GM23338 (cell line): ENCODE measurements at regions not wholly inside any gene's neighbourhood (a gene's known extent, or its start where the extent isn't known, plus 50 kb on each side); places are given as distances from the start of the nearest gene placed in this dataset.

Experiments
- ATAC-seq: fragments of 200-7000 bp; cut with Tn5 transposase; 3 replicates; pipeline ENCODE4 v1.9.1; 2020
- DNase-seq: peaks from one replicate; pipeline ENCODE4 v3.0.0-alpha.2; 2015; ENCODE audit warnings: low spot score
- H2AFZ ChIP-seq: fragments of 200-600 bp; sonication (generic); 2 replicates; pipeline ENCODE4 v1.8.0; 2016; ENCODE audit warnings: antibody characterized with exemption, mild to moderate bottlenecking, moderate library complexity
- H3F3A ChIP-seq: fragments of 200-600 bp; sonication (generic); replicated peaks from 2 replicates; pipeline ENCODE4 v1.8.0; 2017; ENCODE audit warnings: antibody characterized with exemption, mixed run types, low read depth
- H3K27ac ChIP-seq: fragments of 200-600 bp; sonication (generic); 2 replicates; pipeline ENCODE4 v1.6.1; 2016; ENCODE audit warnings: low read depth
- H3K27me3 ChIP-seq: fragments of 200-600 bp; sonication (generic); 2 replicates; pipeline ENCODE4 v1.8.0; 2016; ENCODE audit warnings: mild to moderate bottlenecking, mixed run types, moderate library complexity; ENCODE audit not compliant: insufficient read depth
- H3K36me3 ChIP-seq: fragments of 200-600 bp; sonication (generic); 2 replicates; pipeline ENCODE4 v1.8.0; 2016; ENCODE audit warnings: mild to moderate bottlenecking; ENCODE audit not compliant: insufficient read depth
- H3K4me1 ChIP-seq: fragments of 200-600 bp; sonication (generic); 2 replicates; pipeline ENCODE4 v1.8.0; 2016; ENCODE audit warnings: mild to moderate bottlenecking, moderate library complexity; ENCODE audit not compliant: insufficient read depth
- H3K4me2 ChIP-seq: fragments of 200-600 bp; sonication (generic); 2 replicates; pipeline ENCODE4 v1.7.1; 2017; ENCODE audit warnings: mixed run types
- H3K4me3 ChIP-seq: fragments of 200-600 bp; sonication (generic); 2 replicates; pipeline ENCODE4 v1.6.1; 2016; ENCODE audit warnings: mixed run types
- H3K79me2 ChIP-seq: fragments of 200-600 bp; sonication (generic); replicated peaks from 2 replicates; pipeline ENCODE4 v1.8.0; 2017; ENCODE audit warnings: mild to moderate bottlenecking; ENCODE audit not compliant: insufficient read depth
- H3K9me2 ChIP-seq: fragments of 200-600 bp; sonication (generic); 2 replicates; pipeline ENCODE4 v1.8.0; 2017; ENCODE audit not compliant: insufficient read depth
- H4K20me1 ChIP-seq: fragments of 200-600 bp; sonication (generic); replicated peaks from 2 replicates; pipeline ENCODE4 v1.8.0; 2017; ENCODE audit warnings: mild to moderate bottlenecking; ENCODE audit not compliant: insufficient read depth
- H3K27ac Mint-ChIP-seq: 2 replicates; pipeline ENCODE4 v1.8.0; 2020; ENCODE audit warnings: inconsistent platforms, mild to moderate bottlenecking, moderate library complexity, mixed read lengths
- H3K27me3 Mint-ChIP-seq: 3 replicates; pipeline ENCODE4 v1.8.0; 2022; ENCODE audit warnings: low read depth, mild to moderate bottlenecking, moderate library complexity, mixed read lengths, inconsistent platforms; ENCODE audit not compliant: insufficient read depth, poor library complexity
- H3K36me3 Mint-ChIP-seq: 3 replicates; pipeline ENCODE4 v1.8.0; 2021; ENCODE audit warnings: low read depth, mild to moderate bottlenecking, inconsistent platforms, moderate library complexity, mixed read lengths
- H3K4me1 Mint-ChIP-seq: 3 replicates; pipeline ENCODE4 v1.8.0; 2020; ENCODE audit warnings: mild to moderate bottlenecking, inconsistent platforms, mixed read lengths
- H3K4me3 Mint-ChIP-seq: 3 replicates; pipeline ENCODE4 v1.8.0; 2021; ENCODE audit warnings: moderate library complexity, mild to moderate bottlenecking, inconsistent platforms, mixed read lengths
- H3K9me3 Mint-ChIP-seq: 3 replicates; pipeline ENCODE4 v1.8.0; 2020; ENCODE audit warnings: moderate library complexity, mild to moderate bottlenecking, inconsistent platforms, mixed read lengths
- CREB1 ChIP-seq: fragments of 250-450 bp; sonication (Bioruptor Pico); IDR thresholded peaks from 2 replicates; pipeline ENCODE4 v1.5.0; 2020; ENCODE audit warnings: low read depth, mild to moderate bottlenecking, moderate library complexity
- CTCF ChIP-seq, 2 experiments: fragments of 200-600 bp in 1 of 2; sonication (generic) in 1 of 2; conservative IDR thresholded peaks; 2 replicates each; pipeline versions ENCODE4 v1.5.1 to v1.6.1; 2016 to 2017; ENCODE audit warnings: antibody characterized with exemption in 2 of 2, low read depth in 2 of 2, mild to moderate bottlenecking in 2 of 2, moderate library complexity in 1 of 2
- EZH2 ChIP-seq: fragments of 200-600 bp; sonication (generic); IDR thresholded peaks from one replicate; pipeline ENCODE4 v1.8.0; 2017; ENCODE audit warnings: antibody characterized with exemption, mild to moderate bottlenecking, low read depth; ENCODE audit not compliant: unreplicated experiment
- EZH2phosphoT487 ChIP-seq: fragments of 200-600 bp; sonication (generic); IDR thresholded peaks from one replicate; pipeline ENCODE4 v1.8.1; 2018; ENCODE audit warnings: antibody characterized with exemption; ENCODE audit not compliant: unreplicated experiment
- JUNB ChIP-seq: IDR thresholded peaks from one replicate; pipeline ENCODE4 v1.6.1; 2016; ENCODE audit warnings: antibody characterized with exemption; ENCODE audit not compliant: unreplicated experiment
- NANOG ChIP-seq: IDR thresholded peaks from 2 replicates; pipeline ENCODE4 v1.6.1; 2016; ENCODE audit warnings: antibody characterized with exemption, borderline replicate concordance
- POLR2AphosphoS5 ChIP-seq: IDR thresholded peaks from 2 replicates; pipeline ENCODE4 v1.6.1; 2016; ENCODE audit warnings: antibody characterized with exemption, low read depth
- STAT1 ChIP-seq: IDR thresholded peaks from one replicate; pipeline ENCODE4 v1.6.1; 2016; ENCODE audit warnings: antibody characterized with exemption; ENCODE audit not compliant: unreplicated experiment
- ZNF114 ChIP-seq: fragments of 250-450 bp; sonication (Bioruptor Pico); IDR thresholded peaks from 2 replicates; pipeline ENCODE4 v1.5.0; 2020; ENCODE audit warnings: mild to moderate bottlenecking, moderate library complexity
- ZNF331 ChIP-seq: fragments of 250-450 bp; sonication (Bioruptor Pico); IDR thresholded peaks from 2 replicates; pipeline ENCODE4 v1.5.0; 2020; ENCODE audit warnings: low read depth, mild to moderate bottlenecking, moderate library complexity
- TF ChIP-seq, protein P1 (sequence below): fragments of 250-450 bp; sonication (Bioruptor Pico); IDR thresholded peaks from 2 replicates; pipeline ENCODE4 v1.5.0; 2020; ENCODE audit warnings: mild to moderate bottlenecking, moderate library complexity
- TF ChIP-seq, protein P2 (sequence below): IDR thresholded peaks from 2 replicates; pipeline ENCODE4 v1.6.1; 2016; ENCODE audit warnings: antibody characterized with exemption
- TF ChIP-seq, protein P3 (sequence below): IDR thresholded peaks from one replicate; pipeline ENCODE4 v1.6.1; 2018; ENCODE audit warnings: antibody characterized with exemption; ENCODE audit not compliant: unreplicated experiment

DNA sequence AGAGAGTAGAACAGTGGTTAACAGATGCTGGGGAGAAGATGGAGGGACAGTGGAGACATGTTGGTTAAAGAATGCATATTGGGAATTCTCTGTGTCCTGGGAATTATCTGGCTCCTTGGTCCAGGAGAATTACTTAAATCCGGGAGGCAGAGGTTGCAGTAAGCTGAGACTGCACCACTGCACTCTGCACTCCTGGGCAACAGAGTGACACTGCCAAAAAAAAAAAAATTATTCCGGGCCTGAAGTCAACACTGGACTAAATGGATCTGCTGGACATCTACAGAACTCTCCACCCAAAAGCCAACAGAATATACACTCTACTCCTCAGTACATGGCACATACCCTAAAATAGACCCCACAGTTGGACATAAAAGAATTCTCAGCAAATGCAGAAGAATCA, 400.0 kb upstream of the CXorf51B start:
- peaks cover 2% of the 10 kb centered on the region for H3K27me3 Mint-ChIP-seq
- H3K27ac Mint-ChIP-seq = no peak overlapping the region
- no peaks in the 10 kb centered on the region for H3K36me3 ChIP-seq
- ATAC-seq (no peak), DNase-seq (no peak)
- no peaks in the 10 kb centered on the region for H4K20me1 ChIP-seq
- no peak overlapping the region for H3K27ac ChIP-seq
- no peak overlapping the region for H3K4me2 ChIP-seq
- H3K4me1 ChIP-seq = no peaks in the 10 kb centered on the region
- H2AFZ ChIP-seq = no peak overlapping the region
- no peak overlapping the region for H3K4me3 Mint-ChIP-seq
- no peak overlapping the region for H3K4me3 ChIP-seq
- no peaks in the 10 kb centered on the region for H3K9me2 ChIP-seq
- H3K4me1 Mint-ChIP-seq = no peaks in the 10 kb centered on the region
- peaks cover 43% of the 10 kb centered on the region for H3K9me3 Mint-ChIP-seq
- H3F3A ChIP-seq = no peaks in the 10 kb centered on the region
- no peaks in the 10 kb centered on the region for H3K27me3 ChIP-seq
- TF ChIP-seq ZNF331 (CRISPR knock-in tag) (no peak), POLR2AphosphoS5 (no peak), EZH2phosphoT487 (no peak), CTCF (conservative IDR thresholded peaks at IDR 0.05; ENCODE audit: low read depth in 2 of 2) (no peak), ZNF114 (CRISPR knock-in tag) (no peak), EZH2 (no peak), STAT1 (no peak), CREB1 (CRISPR knock-in tag) (no peak), NANOG (no peak), JUNB (no peak)
- TF ChIP-seq, protein P1, sequence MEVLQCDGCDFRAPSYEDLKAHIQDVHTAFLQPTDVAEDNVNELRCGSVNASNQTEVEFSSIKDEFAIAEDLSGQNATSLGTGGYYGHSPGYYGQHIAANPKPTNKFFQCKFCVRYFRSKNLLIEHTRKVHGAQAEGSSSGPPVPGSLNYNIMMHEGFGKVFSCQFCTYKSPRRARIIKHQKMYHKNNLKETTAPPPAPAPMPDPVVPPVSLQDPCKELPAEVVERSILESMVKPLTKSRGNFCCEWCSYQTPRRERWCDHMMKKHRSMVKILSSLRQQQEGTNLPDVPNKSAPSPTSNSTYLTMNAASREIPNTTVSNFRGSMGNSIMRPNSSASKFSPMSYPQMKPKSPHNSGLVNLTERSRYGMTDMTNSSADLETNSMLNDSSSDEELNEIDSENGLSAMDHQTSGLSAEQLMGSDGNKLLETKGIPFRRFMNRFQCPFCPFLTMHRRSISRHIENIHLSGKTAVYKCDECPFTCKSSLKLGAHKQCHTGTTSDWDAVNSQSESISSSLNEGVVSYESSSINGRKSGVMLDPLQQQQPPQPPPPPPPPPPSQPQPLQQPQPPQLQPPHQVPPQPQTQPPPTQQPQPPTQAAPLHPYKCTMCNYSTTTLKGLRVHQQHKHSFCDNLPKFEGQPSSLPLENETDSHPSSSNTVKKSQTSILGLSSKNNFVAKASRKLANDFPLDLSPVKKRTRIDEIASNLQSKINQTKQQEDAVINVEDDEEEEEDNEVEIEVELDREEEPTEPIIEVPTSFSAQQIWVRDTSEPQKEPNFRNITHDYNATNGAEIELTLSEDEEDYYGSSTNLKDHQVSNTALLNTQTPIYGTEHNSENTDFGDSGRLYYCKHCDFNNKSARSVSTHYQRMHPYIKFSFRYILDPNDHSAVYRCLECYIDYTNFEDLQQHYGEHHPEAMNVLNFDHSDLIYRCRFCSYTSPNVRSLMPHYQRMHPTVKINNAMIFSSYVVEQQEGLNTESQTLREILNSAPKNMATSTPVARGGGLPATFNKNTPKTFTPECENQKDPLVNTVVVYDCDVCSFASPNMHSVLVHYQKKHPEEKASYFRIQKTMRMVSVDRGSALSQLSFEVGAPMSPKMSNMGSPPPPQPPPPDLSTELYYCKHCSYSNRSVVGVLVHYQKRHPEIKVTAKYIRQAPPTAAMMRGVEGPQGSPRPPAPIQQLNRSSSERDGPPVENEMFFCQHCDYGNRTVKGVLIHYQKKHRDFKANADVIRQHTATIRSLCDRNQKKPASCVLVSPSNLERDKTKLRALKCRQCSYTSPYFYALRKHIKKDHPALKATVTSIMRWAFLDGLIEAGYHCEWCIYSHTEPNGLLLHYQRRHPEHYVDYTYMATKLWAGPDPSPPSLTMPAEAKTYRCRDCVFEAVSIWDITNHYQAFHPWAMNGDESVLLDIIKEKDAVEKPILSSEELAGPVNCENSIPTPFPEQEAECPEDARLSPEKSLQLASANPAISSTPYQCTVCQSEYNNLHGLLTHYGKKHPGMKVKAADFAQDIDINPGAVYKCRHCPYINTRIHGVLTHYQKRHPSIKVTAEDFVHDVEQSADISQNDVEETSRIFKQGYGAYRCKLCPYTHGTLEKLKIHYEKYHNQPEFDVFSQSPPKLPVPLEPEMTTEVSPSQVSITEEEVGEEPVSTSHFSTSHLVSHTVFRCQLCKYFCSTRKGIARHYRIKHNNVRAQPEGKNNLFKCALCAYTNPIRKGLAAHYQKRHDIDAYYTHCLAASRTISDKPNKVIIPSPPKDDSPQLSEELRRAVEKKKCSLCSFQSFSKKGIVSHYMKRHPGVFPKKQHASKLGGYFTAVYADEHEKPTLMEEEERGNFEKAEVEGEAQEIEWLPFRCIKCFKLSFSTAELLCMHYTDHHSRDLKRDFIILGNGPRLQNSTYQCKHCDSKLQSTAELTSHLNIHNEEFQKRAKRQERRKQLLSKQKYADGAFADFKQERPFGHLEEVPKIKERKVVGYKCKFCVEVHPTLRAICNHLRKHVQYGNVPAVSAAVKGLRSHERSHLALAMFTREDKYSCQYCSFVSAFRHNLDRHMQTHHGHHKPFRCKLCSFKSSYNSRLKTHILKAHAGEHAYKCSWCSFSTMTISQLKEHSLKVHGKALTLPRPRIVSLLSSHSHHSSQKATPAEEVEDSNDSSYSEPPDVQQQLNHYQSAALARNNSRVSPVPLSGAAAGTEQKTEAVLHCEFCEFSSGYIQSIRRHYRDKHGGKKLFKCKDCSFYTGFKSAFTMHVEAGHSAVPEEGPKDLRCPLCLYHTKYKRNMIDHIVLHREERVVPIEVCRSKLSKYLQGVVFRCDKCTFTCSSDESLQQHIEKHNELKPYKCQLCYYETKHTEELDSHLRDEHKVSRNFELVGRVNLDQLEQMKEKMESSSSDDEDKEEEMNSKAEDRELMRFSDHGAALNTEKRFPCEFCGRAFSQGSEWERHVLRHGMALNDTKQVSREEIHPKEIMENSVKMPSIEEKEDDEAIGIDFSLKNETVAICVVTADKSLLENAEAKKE (CRISPR knock-in tag) = no peak
- TF ChIP-seq, protein P2, sequence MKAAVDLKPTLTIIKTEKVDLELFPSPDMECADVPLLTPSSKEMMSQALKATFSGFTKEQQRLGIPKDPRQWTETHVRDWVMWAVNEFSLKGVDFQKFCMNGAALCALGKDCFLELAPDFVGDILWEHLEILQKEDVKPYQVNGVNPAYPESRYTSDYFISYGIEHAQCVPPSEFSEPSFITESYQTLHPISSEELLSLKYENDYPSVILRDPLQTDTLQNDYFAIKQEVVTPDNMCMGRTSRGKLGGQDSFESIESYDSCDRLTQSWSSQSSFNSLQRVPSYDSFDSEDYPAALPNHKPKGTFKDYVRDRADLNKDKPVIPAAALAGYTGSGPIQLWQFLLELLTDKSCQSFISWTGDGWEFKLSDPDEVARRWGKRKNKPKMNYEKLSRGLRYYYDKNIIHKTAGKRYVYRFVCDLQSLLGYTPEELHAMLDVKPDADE = no peak
- TF ChIP-seq, protein P3, sequence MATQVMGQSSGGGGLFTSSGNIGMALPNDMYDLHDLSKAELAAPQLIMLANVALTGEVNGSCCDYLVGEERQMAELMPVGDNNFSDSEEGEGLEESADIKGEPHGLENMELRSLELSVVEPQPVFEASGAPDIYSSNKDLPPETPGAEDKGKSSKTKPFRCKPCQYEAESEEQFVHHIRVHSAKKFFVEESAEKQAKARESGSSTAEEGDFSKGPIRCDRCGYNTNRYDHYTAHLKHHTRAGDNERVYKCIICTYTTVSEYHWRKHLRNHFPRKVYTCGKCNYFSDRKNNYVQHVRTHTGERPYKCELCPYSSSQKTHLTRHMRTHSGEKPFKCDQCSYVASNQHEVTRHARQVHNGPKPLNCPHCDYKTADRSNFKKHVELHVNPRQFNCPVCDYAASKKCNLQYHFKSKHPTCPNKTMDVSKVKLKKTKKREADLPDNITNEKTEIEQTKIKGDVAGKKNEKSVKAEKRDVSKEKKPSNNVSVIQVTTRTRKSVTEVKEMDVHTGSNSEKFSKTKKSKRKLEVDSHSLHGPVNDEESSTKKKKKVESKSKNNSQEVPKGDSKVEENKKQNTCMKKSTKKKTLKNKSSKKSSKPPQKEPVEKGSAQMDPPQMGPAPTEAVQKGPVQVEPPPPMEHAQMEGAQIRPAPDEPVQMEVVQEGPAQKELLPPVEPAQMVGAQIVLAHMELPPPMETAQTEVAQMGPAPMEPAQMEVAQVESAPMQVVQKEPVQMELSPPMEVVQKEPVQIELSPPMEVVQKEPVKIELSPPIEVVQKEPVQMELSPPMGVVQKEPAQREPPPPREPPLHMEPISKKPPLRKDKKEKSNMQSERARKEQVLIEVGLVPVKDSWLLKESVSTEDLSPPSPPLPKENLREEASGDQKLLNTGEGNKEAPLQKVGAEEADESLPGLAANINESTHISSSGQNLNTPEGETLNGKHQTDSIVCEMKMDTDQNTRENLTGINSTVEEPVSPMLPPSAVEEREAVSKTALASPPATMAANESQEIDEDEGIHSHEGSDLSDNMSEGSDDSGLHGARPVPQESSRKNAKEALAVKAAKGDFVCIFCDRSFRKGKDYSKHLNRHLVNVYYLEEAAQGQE = no peak
- peaks cover 6% of the 10 kb centered on the region; the same call in 2 of the 3 replicates for H3K36me3 Mint-ChIP-seq
- H3K79me2 ChIP-seq = no peaks in the 10 kb centered on the region
